ENCODE measurements at regions not wholly inside any gene's neighbourhood (a gene's known extent, or its start where the extent isn't known, plus 50 kb on each side); places are given as distances from the start of the nearest gene placed in this dataset.

- H3K4me1 ChIP-seq (ENCODE audit: control insufficient read depth, insufficient read depth, low read length): no peaks in the 10 kb centered on the region
- Mint-ChIP-seq H3K27ac (no peak overlapping the region), H3K4me3 (no peak overlapping the region), H3K36me3 (no peaks in the 10 kb centered on the region), H3K4me1 (no peaks in the 10 kb centered on the region), H3K9me3 (no peaks in the 10 kb centered on the region), H3K27me3 (ENCODE audit: low read depth in 2 of 2) (no peaks in the 10 kb centered on the region)
- no peak for TF ChIP-seq CTCF (IDR thresholded peaks at IDR 0.05)
- no peak overlapping the region for H3K4me3 ChIP-seq (ENCODE audit: low read length)
- H3K27me3 ChIP-seq (ENCODE audit: control insufficient read depth, insufficient read depth, low read length): no peaks in the 10 kb centered on the region
- ATAC-seq (no peak), DNase-seq (no peak)
- H3K36me3 ChIP-seq (ENCODE audit: control insufficient read depth, insufficient read depth, low read length): no peaks in the 10 kb centered on the region
- WGBS (ENCODE audit: insufficient coverage): 97% methylated on average over 4 of the region's 4 CpGs
- no peak overlapping the region for H3K27ac ChIP-seq (ENCODE audit: low read length)
- intact Hi-C loops (cut with micrococcal nuclease): no loop called here
- H3K9me3 ChIP-seq (ENCODE audit: control insufficient read depth, insufficient read depth, low read length): no peaks in the 10 kb centered on the region
These were observed 242.1 kb upstream of the MYT1L start for GRCh38 chr2:2573205-2573604.

GRCh38 chr2:2572393-2573204, 241.5 kb upstream of the MYT1L start:
- Histone ChIP-seq H3K27me3 (ENCODE audit: control insufficient read depth, insufficient read depth, low read length) (no peaks in the 10 kb centered on the region), H3K36me3 (ENCODE audit: control insufficient read depth, insufficient read depth, low read length) (no peaks in the 10 kb centered on the region), H3K4me3 (ENCODE audit: low read length) (no peak overlapping the region), H3K27ac (ENCODE audit: low read length) (no peak overlapping the region), H3K9me3 (ENCODE audit: control insufficient read depth, insufficient read depth, low read length) (no peaks in the 10 kb centered on the region), H3K4me1 (ENCODE audit: control insufficient read depth, insufficient read depth, low read length) (no peaks in the 10 kb centered on the region)
- no peaks in the 10 kb centered on the region for H3K9me3 Mint-ChIP-seq
- H3K4me1 Mint-ChIP-seq: no peaks in the 10 kb centered on the region
- no peaks in the 10 kb centered on the region for H3K36me3 Mint-ChIP-seq
- no peak overlapping the region for H3K27ac Mint-ChIP-seq
- ATAC-seq (no peak), DNase-seq (no peak)
- TF ChIP-seq CTCF (IDR thresholded peaks at IDR 0.05): no peak
- H3K4me3 Mint-ChIP-seq: no peak overlapping the region
- no peaks in the 10 kb centered on the region for H3K27me3 Mint-ChIP-seq (ENCODE audit: low read depth in 2 of 2)
- intact Hi-C loops (cut with micrococcal nuclease): no loop called here
- 94% methylated on average over 25 of the region's 25 CpGs for WGBS (ENCODE audit: insufficient coverage)

GRCh38 chr2:2571301-2572150, 240.5 kb upstream of the MYT1L start:
- Histone ChIP-seq H3K4me3 (ENCODE audit: low read length) (no peak overlapping the region), H3K27me3 (ENCODE audit: control insufficient read depth, insufficient read depth, low read length) (no peaks in the 10 kb centered on the region), H3K27ac (ENCODE audit: low read length) (no peak overlapping the region), H3K9me3 (ENCODE audit: control insufficient read depth, insufficient read depth, low read length) (no peaks in the 10 kb centered on the region), H3K36me3 (ENCODE audit: control insufficient read depth, insufficient read depth, low read length) (no peaks in the 10 kb centered on the region), H3K4me1 (ENCODE audit: control insufficient read depth, insufficient read depth, low read length) (no peaks in the 10 kb centered on the region)
- H3K36me3 Mint-ChIP-seq: no peaks in the 10 kb centered on the region
- no peak overlapping the region for H3K27ac Mint-ChIP-seq
- H3K27me3 Mint-ChIP-seq (ENCODE audit: low read depth in 2 of 2): no peaks in the 10 kb centered on the region
- ATAC-seq (no peak), DNase-seq (no peak)
- H3K4me3 Mint-ChIP-seq: no peak overlapping the region
- H3K4me1 Mint-ChIP-seq: no peaks in the 10 kb centered on the region
- no peak for TF ChIP-seq CTCF (IDR thresholded peaks at IDR 0.05)
- 95% methylated on average over 41 of the region's 41 CpGs for WGBS (ENCODE audit: insufficient coverage)
- intact Hi-C loops (cut with micrococcal nuclease): no loop called here
- no peaks in the 10 kb centered on the region for H3K9me3 Mint-ChIP-seq
